CD14-positive monocyte (primary cell): ENCODE measurements at regions not wholly inside any gene's neighbourhood (a gene's known extent, or its start where the extent isn't known, plus 50 kb on each side); places are given as distances from the start of the nearest gene placed in this dataset.
"Not testable (repeated sequence)": the region's sequence is repeated elsewhere in the genome, so short reads cannot be mapped to it uniquely, and the experiment has no call there.

Source experiments
- DNase-seq, 3 donors: peaks; one replicate each; pipeline ENCODE4 v3.0.0-alpha.2; 2011 to 2022
- H2AFZ ChIP-seq: 2 replicates; pipeline ENCODE4 v1.6.0; 2012; ENCODE audit warnings: mild to moderate bottlenecking, low read depth, low read length, inconsistent platforms; ENCODE audit not compliant: insufficient read depth, poor library complexity, severe bottlenecking
- H3K27ac ChIP-seq, 2 donors: 1 replicate in 1 of 2; 2 replicates in 1 of 2; pipeline ENCODE4 v1.5.1; 2012 to 2013; ENCODE audit warnings: low read length in 2 of 2, control low read depth in 1 of 2, inconsistent platforms in 1 of 2, low read depth in 1 of 2, mild to moderate bottlenecking in 1 of 2
- H3K27me3 ChIP-seq, 2 donors: one replicate each; pipeline versions ENCODE4 v1.6.0 to v1.6.1; 2011 to 2013; ENCODE audit warnings: low read length in 2 of 2; ENCODE audit not compliant: control insufficient read depth in 2 of 2, insufficient read depth in 2 of 2
- H3K36me3 ChIP-seq, 2 donors: replicated peaks in 1 of 2; 1 replicate in 1 of 2; 2 replicates in 1 of 2; pipeline versions ENCODE4 v1.5.1 to v1.6.1; 2012 to 2013; ENCODE audit warnings: low read length in 2 of 2, control low read depth in 1 of 2, inconsistent platforms in 1 of 2, mild to moderate bottlenecking in 1 of 2; ENCODE audit not compliant: insufficient read depth in 2 of 2, control insufficient read depth in 1 of 2
- H3K4me1 ChIP-seq, 2 donors: 1 replicate in 1 of 2; 2 replicates in 1 of 2; pipeline versions ENCODE4 v1.5.1 to v1.6.1; 2012 to 2013; ENCODE audit warnings: low read length in 2 of 2, control low read depth in 1 of 2, inconsistent platforms in 1 of 2, mild to moderate bottlenecking in 1 of 2, moderate library complexity in 1 of 2; ENCODE audit not compliant: insufficient read depth in 2 of 2, control insufficient read depth in 1 of 2
- H3K4me2 ChIP-seq: replicated peaks from 2 replicates; pipeline ENCODE3; 2012; ENCODE audit warnings: low read length, moderate library complexity, mild to moderate bottlenecking; ENCODE audit not compliant: poor library complexity, severe bottlenecking; ENCODE audit errors: extremely low read depth
- H3K4me3 ChIP-seq, 3 experiments: fragments of 200-600 bp in 1 of 3; sonication (generic) in 1 of 3; replicated peaks in 1 of 3; 1 replicate in 2 of 3; 2 replicates in 1 of 3; pipeline ENCODE4 v1.5.1; 2011 to 2013; ENCODE audit warnings: low read length in 3 of 3, mild to moderate bottlenecking in 3 of 3, control low read depth in 2 of 3, low read depth in 2 of 3, inconsistent platforms in 1 of 3, moderate library complexity in 1 of 3
- H3K79me2 ChIP-seq: 2 replicates; pipeline ENCODE4 v1.6.0; 2012; ENCODE audit warnings: mild to moderate bottlenecking, control low read depth, inconsistent platforms, low read length, moderate library complexity; ENCODE audit not compliant: insufficient read depth
- H3K9ac ChIP-seq: 2 replicates; pipeline ENCODE4 v1.6.0; 2017; ENCODE audit warnings: low read length, mild to moderate bottlenecking; ENCODE audit not compliant: insufficient read depth, poor library complexity, severe bottlenecking
- H3K9me3 ChIP-seq, 2 donors: replicated peaks in 1 of 2; 1 replicate in 1 of 2; 2 replicates in 1 of 2; pipeline versions ENCODE4 v1.5.1 to v1.6.1; 2012 to 2013; ENCODE audit warnings: low read length in 2 of 2, control low read depth in 1 of 2; ENCODE audit not compliant: control insufficient read depth in 1 of 2, insufficient read depth in 1 of 2
- H4K20me1 ChIP-seq: 2 replicates; pipeline ENCODE4 v1.6.0; 2012; ENCODE audit warnings: mild to moderate bottlenecking, low read length, control low read depth, moderate library complexity; ENCODE audit not compliant: insufficient read depth
- H3K27ac Mint-ChIP-seq, 7 donors: one replicate each; pipeline ENCODE4 v1.8.0; 2020; ENCODE audit warnings: mild to moderate bottlenecking in 7 of 7, mixed read lengths in 7 of 7, moderate library complexity in 6 of 7, inconsistent platforms in 2 of 7
- H3K27me3 Mint-ChIP-seq, 3 donors: one replicate each; pipeline ENCODE4 v1.8.0; 2021 to 2022; ENCODE audit warnings: low read depth in 3 of 3, mild to moderate bottlenecking in 3 of 3, mixed read lengths in 3 of 3, moderate library complexity in 3 of 3, inconsistent platforms in 1 of 3
- H3K36me3 Mint-ChIP-seq, 2 donors: one replicate each; pipeline ENCODE4 v1.8.0; 2020; ENCODE audit warnings: mixed read lengths in 2 of 2, inconsistent platforms in 1 of 2, mild to moderate bottlenecking in 1 of 2
- H3K4me1 Mint-ChIP-seq: one replicate; pipeline ENCODE4 v1.8.0; 2020; ENCODE audit warnings: mild to moderate bottlenecking, mixed read lengths
- H3K4me3 Mint-ChIP-seq, 2 donors: one replicate each; pipeline ENCODE4 v1.8.0; 2020; ENCODE audit warnings: mild to moderate bottlenecking in 2 of 2, mixed read lengths in 2 of 2, moderate library complexity in 1 of 2
- H3K9me3 Mint-ChIP-seq, 7 donors: one replicate each; pipeline ENCODE4 v1.8.0; 2020 to 2022; ENCODE audit warnings: mixed read lengths in 7 of 7, mild to moderate bottlenecking in 6 of 7, moderate library complexity in 6 of 7, inconsistent platforms in 2 of 7
- WGBS: methylation state at CpG from one replicate; pipeline ENCODE4 v1.1.5; 2013; ENCODE audit warnings: missing lambda C conversion rate; ENCODE audit not compliant: insufficient coverage; 5-methylcytosine and 5-hydroxymethylcytosine counted together
- intact Hi-C, 2 donors: fragments of 100-400 bp; cut with micrococcal nuclease; formaldehyde crosslinking; loops; one replicate each; pipeline versions ENCODE4 v1.15.0 to v1.15.1; 2023
- TF ChIP-seq, protein P1 (sequence below): fragments of 200-600 bp; IDR thresholded peaks from one replicate; pipeline ENCODE4 v1.8.0; 2022; ENCODE audit warnings: antibody characterized with exemption, mild to moderate bottlenecking

DNA sequence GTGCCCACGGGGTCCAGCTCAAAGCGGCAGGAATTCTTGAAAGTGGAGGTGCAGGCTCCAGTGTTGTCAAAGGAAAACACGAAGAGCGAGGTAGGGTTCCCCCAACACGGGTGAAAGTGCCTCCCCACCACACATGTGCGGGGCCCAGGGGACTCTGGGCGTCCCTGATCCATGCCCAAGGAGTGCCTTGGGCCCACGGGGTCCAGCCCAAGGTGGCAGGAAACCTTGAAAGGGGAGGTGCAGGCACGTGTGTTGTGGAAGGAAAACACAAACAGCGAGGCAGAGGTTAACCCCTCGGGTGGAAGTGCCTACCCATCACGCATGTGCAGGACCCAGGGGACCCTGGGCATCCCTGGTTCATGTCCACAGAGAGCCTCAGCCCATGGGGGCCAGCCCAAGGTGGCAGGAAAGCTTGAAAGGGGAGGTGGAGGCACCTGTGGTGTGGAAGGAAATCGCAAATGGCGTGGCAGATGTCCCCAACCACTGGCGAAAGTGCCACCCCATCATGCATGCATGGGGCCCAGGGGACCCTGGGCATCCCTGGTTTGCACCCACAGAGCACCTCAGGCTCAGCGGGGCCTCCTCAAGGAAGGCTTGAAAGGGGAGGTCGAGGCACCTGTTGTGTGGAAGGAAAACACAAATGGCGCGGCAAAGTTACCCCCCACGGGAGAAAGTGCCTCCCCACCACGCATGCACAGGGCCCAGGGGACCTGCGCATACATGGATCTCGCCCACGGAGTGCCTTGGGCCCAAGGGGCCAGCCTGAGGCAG is 584.6 kb downstream of the ALG10 start:
- Mint-ChIP-seq H3K9me3 (peaks cover 34 to 62% (median 57%) of the 10 kb centered on the region in 7 donors), H3K36me3 (no peaks in the 10 kb centered on the region), H3K4me3 (no peak overlapping the region), H3K27ac (no peak overlapping the region), H3K27me3 (peaks cover 0 to 3% (median 2%) of the 10 kb centered on the region in 3 donors), H3K4me1 (no peaks in the 10 kb centered on the region)
- H3K79me2 ChIP-seq = no peaks in the 10 kb centered on the region
- H3K27me3 ChIP-seq = no peaks in the 10 kb centered on the region
- intact Hi-C loops = no loop called here
- no peaks in the 10 kb centered on the region for H3K36me3 ChIP-seq
- no peak overlapping the region for H3K4me3 ChIP-seq
- WGBS = 72% methylated on average over 17 of the region's 24 CpGs
- H3K9me3 ChIP-seq = peaks cover 61 to 62% of the 10 kb centered on the region in 2 donors
- H3K4me2 ChIP-seq = no peak overlapping the region
- no peak for DNase-seq
- no peak overlapping the region for H3K27ac ChIP-seq
- H3K9ac ChIP-seq = no peak overlapping the region
- no peak overlapping the region for H2AFZ ChIP-seq
- TF ChIP-seq, protein P1, sequence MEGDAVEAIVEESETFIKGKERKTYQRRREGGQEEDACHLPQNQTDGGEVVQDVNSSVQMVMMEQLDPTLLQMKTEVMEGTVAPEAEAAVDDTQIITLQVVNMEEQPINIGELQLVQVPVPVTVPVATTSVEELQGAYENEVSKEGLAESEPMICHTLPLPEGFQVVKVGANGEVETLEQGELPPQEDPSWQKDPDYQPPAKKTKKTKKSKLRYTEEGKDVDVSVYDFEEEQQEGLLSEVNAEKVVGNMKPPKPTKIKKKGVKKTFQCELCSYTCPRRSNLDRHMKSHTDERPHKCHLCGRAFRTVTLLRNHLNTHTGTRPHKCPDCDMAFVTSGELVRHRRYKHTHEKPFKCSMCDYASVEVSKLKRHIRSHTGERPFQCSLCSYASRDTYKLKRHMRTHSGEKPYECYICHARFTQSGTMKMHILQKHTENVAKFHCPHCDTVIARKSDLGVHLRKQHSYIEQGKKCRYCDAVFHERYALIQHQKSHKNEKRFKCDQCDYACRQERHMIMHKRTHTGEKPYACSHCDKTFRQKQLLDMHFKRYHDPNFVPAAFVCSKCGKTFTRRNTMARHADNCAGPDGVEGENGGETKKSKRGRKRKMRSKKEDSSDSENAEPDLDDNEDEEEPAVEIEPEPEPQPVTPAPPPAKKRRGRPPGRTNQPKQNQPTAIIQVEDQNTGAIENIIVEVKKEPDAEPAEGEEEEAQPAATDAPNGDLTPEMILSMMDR = no peak
- no peaks in the 10 kb centered on the region for H3K4me1 ChIP-seq
- H4K20me1 ChIP-seq = no peaks in the 10 kb centered on the region

- no peaks in the 10 kb centered on the region for H3K36me3 ChIP-seq
- no peaks in the 10 kb centered on the region for H3K4me1 ChIP-seq
- Mint-ChIP-seq H3K27ac (no peak overlapping the region), H3K27me3 (peaks cover 0 to 3% (median 2%) of the 10 kb centered on the region in 3 donors), H3K4me1 (no peaks in the 10 kb centered on the region), H3K4me3 (no peak overlapping the region), H3K36me3 (no peaks in the 10 kb centered on the region), H3K9me3 (peaks cover 28 to 58% (median 54%) of the 10 kb centered on the region in 7 donors)
- no peaks in the 10 kb centered on the region for H3K27me3 ChIP-seq
- no peak overlapping the region for H2AFZ ChIP-seq
- no peaks in the 10 kb centered on the region for H4K20me1 ChIP-seq
- intact Hi-C loops = no loop called here
- no peaks in the 10 kb centered on the region for H3K79me2 ChIP-seq
- WGBS = 46% methylated on average over 7 of the region's 14 CpGs
- no peak overlapping the region for H3K4me2 ChIP-seq
- DNase-seq = no peak
- no peak overlapping the region for H3K27ac ChIP-seq
- no peak overlapping the region for H3K9ac ChIP-seq
- peaks cover 54% of the 10 kb centered on the region in 2 donors for H3K9me3 ChIP-seq
- no peak overlapping the region for H3K4me3 ChIP-seq
- TF ChIP-seq, protein P1 = no peak
Observed at GRCh38 chr12:34607520-34608195, 585.4 kb downstream of the ALG10 start.

GRCh38 chr12:34613988-34614387 is 591.7 kb downstream of the ALG10 start:
- H3K9me3 ChIP-seq = peaks cover 14 to 41% of the 10 kb centered on the region in 2 donors
- H3K4me1 ChIP-seq, H3K4me3 Mint-ChIP-seq, H4K20me1 ChIP-seq, H3K36me3 ChIP-seq, H2AFZ ChIP-seq, H3K4me1 Mint-ChIP-seq, intact Hi-C loops, DNase-seq, H3K27me3 Mint-ChIP-seq, H3K36me3 Mint-ChIP-seq, H3K9ac ChIP-seq, H3K79me2 ChIP-seq, H3K4me2 ChIP-seq, H3K4me3 ChIP-seq, H3K27ac Mint-ChIP-seq, H3K27ac ChIP-seq, H3K27me3 ChIP-seq: not testable (repeated sequence)
- WGBS = 70% methylated on average over 2 of the region's 2 CpGs
- H3K9me3 Mint-ChIP-seq = peaks cover 7 to 52% (median 30%) of the 10 kb centered on the region in 7 donors
